ENCODE measurements at regions not wholly inside any gene's neighbourhood (a gene's known extent, or its start where the extent isn't known, plus 50 kb on each side); places are given as distances from the start of the nearest gene placed in this dataset.

- TF ChIP-seq CTCF (IDR thresholded peaks at IDR 0.05) (no peak), ZFX (IDR thresholded peaks at IDR 0.05; ENCODE audit: borderline replicate concordance) (no peak)
Measured at GRCh38 chr9:115300874-115301273, 182.9 kb upstream of the TNC start.

GRCh38 chr9:115301581-115301980 is 183.6 kb upstream of the TNC start:
- no peak overlapping the region for H3K27ac ChIP-seq
- TF ChIP-seq ZFX (IDR thresholded peaks at IDR 0.05; ENCODE audit: borderline replicate concordance) (no peak), CTCF (IDR thresholded peaks at IDR 0.05) (no peak)

More at GRCh38 chr9:115300874-115301273, 182.9 kb upstream of the TNC start:
- H3K27ac ChIP-seq, result no peak overlapping the region

DNA sequence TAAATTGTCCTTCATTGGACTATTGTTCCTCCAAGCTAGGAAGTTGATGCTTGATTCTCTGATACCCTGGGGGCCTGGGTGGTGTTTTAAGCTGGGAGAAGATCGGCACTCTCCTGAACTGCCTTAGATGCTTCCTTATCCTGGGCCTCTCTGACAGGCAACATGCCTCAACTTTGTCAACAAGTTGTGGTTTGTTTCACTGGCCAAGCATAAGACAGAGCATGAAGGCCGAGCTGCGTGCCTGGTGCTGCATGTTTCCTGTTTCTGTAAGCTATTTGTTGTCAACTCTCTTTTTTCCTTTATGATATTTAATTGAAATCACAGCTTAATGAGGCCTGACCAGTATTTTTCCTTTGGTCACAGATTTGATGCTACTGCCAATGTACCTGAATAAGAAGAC is 187.6 kb upstream of the TNC start:
- TF ChIP-seq ZFX (IDR thresholded peaks at IDR 0.05; ENCODE audit: borderline replicate concordance), result no peak
- no peak for TF ChIP-seq CTCF (IDR thresholded peaks at IDR 0.05)
- H3K27ac ChIP-seq, result no peak overlapping the region

DNA sequence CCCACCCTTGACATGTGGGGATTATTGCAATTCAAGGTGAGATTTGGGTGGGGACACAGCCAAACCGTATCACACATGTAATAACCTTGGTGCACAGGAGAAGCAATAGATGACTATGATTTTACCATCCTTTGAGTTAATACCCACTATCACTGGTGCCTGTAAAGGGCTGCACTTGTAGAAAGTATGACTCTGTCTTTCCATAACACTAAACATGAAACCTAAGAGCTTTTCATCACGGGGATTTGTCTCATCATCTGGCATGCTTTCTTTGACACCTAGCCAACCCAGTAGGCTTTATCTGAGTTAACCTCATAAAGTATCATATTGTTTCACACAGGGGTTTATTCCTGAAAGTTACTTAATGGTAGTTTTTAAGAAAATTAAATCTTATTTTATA is 188.9 kb upstream of the TNC start:
- no peak overlapping the region for H3K27ac ChIP-seq
- TF ChIP-seq ZFX (IDR thresholded peaks at IDR 0.05; ENCODE audit: borderline replicate concordance) (no peak), CTCF (IDR thresholded peaks at IDR 0.05) (no peak)

DNA sequence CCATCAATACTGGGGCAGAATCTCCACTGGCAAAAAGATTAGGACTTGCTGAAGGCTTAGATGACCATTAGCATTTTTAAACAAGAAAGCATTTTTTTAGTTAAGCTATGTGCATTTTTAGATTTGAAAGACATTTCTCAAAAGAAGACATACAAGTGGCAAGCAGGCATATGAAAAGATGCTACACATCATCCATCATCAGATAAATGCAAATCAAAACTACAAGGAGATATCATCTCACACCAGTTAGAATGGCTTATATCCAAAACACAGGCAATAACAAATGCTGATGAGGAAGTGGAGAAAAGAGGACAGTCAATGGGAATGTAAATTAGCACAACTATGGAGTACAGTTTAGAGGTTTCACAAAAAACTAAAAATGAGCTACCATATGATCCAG is 195.6 kb upstream of the TNC start:
- H3K27ac ChIP-seq, result no peak overlapping the region
- TF ChIP-seq CTCF (IDR thresholded peaks at IDR 0.05) (no peak), ZFX (IDR thresholded peaks at IDR 0.05; ENCODE audit: borderline replicate concordance) (no peak)

DNA sequence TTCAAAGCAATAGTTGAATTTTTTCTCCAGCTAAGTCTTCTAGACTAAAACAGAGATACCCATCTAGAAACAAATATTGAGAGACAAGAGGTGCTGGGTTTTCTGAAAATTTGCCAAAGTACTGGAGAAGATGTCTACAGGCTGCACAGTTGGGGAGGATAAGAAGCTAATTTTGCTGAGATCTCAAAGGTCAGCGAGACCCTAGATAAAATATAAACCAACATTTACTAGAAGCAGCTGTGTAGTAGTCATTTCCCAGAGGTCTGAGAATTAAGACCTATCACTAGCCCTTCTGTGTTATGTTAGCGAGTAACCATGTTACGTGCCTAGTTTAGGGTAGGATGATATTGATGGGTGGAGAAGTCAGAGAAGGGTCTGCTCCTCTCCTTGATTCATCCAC is 208.5 kb upstream of the TNC start:
- no peak for TF ChIP-seq CTCF (IDR thresholded peaks at IDR 0.05)
- TF ChIP-seq ZFX (IDR thresholded peaks at IDR 0.05; ENCODE audit: borderline replicate concordance), result no peak
- H3K27ac ChIP-seq, result no peak overlapping the region

GRCh38 chr9:115327436-115328122 is 209.6 kb upstream of the TNC start:
- TF ChIP-seq ZFX (IDR thresholded peaks at IDR 0.05; ENCODE audit: borderline replicate concordance), result no peak
- TF ChIP-seq CTCF (IDR thresholded peaks at IDR 0.05), result no peak
- H3K27ac ChIP-seq, result no peak overlapping the region

Measured in 22Rv1 (cell line).